PC-3 (cell line): ENCODE measurements at regions not wholly inside any gene's neighbourhood (a gene's known extent, or its start where the extent isn't known, plus 50 kb on each side); places are given as distances from the start of the nearest gene placed in this dataset.

Experiments
- ATAC-seq: fragments of 200-7000 bp; cut with Tn5 transposase; 2 replicates; pipeline ENCODE4 v1.9.1; 2020; ENCODE audit warnings: mild to moderate bottlenecking, moderate library complexity
- BruUV-seq: library from RNA; stranded (reverse); fragments of 400-500 nt; replicated peaks from 2 replicates; lab custom pipeline; 2021; lab: Mats Ljungman, UMichigan
- CTCF ChIA-PET: fragments of 300-600 bp; sonication (Branson Sonifier 250); formaldehyde crosslinking; loops from one replicate; lab custom pipeline; 2022; ENCODE audit warnings: antibody characterized with exemption; lab: Charles Lee
- POLR2A ChIA-PET: fragments of 300-600 bp; sonication (Branson Sonifier 250); formaldehyde crosslinking; loops from one replicate; lab custom pipeline; 2022; ENCODE audit warnings: antibody characterized with exemption; ENCODE audit not compliant: unreplicated experiment; lab: Charles Lee
- DNase-seq: peaks from one replicate; pipeline ENCODE4 v3.0.0-alpha.2; 2015
- H2AFZ ChIP-seq: fragments of 300-600 bp; sonication (generic); 2 replicates; pipeline ENCODE4 v1.6.0; 2016; ENCODE audit warnings: antibody characterized with exemption, low read length
- H3F3A ChIP-seq: fragments of 300-600 bp; sonication (generic); one replicate; pipeline ENCODE4 v1.6.0; 2017; ENCODE audit warnings: antibody characterized with exemption, low read length, control low read depth, mild to moderate bottlenecking; ENCODE audit not compliant: unreplicated experiment
- H3K27ac ChIP-seq: fragments of 300-600 bp; sonication (generic); 2 replicates; pipeline ENCODE4 v1.5.1; 2016; ENCODE audit warnings: mild to moderate bottlenecking, low read length
- H3K27me3 ChIP-seq: fragments of 300-600 bp; sonication (generic); 2 replicates; pipeline ENCODE4 v1.6.1; 2016; ENCODE audit warnings: low read length, mixed read lengths
- H3K36me3 ChIP-seq: fragments of 300-600 bp; sonication (generic); 2 replicates; pipeline ENCODE4 v1.6.1; 2016; ENCODE audit warnings: low read depth, mixed run types, low read length, mixed read lengths
- H3K4me1 ChIP-seq: fragments of 300-600 bp; sonication (generic); 2 replicates; pipeline ENCODE4 v1.5.1; 2016; ENCODE audit warnings: low read length; ENCODE audit not compliant: insufficient read depth
- H3K4me2 ChIP-seq: fragments of 300-600 bp; sonication (generic); 2 replicates; pipeline ENCODE4 v1.6.0; 2016; ENCODE audit warnings: low read length
- H3K4me3 ChIP-seq: fragments of 300-600 bp; sonication (generic); 2 replicates; pipeline ENCODE4 v1.5.1; 2016; ENCODE audit warnings: mild to moderate bottlenecking, low read length, mixed read lengths
- H3K79me2 ChIP-seq: fragments of 300-600 bp; sonication (generic); 2 replicates; pipeline ENCODE4 v1.6.1; 2017; ENCODE audit warnings: low read length, mixed read lengths
- H3K9ac ChIP-seq: fragments of 300-600 bp; sonication (generic); 2 replicates; pipeline ENCODE4 v1.6.0; 2016; ENCODE audit warnings: mild to moderate bottlenecking, low read length
- H3K9me2 ChIP-seq: fragments of 300-600 bp; sonication (generic); replicated peaks from 2 replicates; pipeline ENCODE4 v1.6.1; 2016; ENCODE audit warnings: mixed run types, low read length, mixed read lengths
- H3K9me3 ChIP-seq: fragments of 300-600 bp; sonication (generic); 2 replicates; pipeline ENCODE4 v1.6.1; 2016; ENCODE audit warnings: low read length, mixed read lengths
- H4K20me1 ChIP-seq: fragments of 300-600 bp; sonication (generic); 2 replicates; pipeline ENCODE4 v1.6.1; 2016; ENCODE audit warnings: low read length, mixed read lengths
- CTCF ChIP-seq: fragments of 300-600 bp; sonication (generic); conservative IDR thresholded peaks from 2 replicates; pipeline ENCODE4 v1.5.1; 2017; ENCODE audit warnings: antibody characterized with exemption, low read depth, mild to moderate bottlenecking, low read length
- EZH2 ChIP-seq: fragments of 300-600 bp; sonication (generic); IDR thresholded peaks from one replicate; pipeline ENCODE4 v1.6.1; 2017; ENCODE audit warnings: antibody characterized with exemption, mild to moderate bottlenecking, low read length; ENCODE audit not compliant: unreplicated experiment
- EZH2phosphoT487 ChIP-seq: fragments of 300-600 bp; sonication (generic); IDR thresholded peaks from 2 replicates; pipeline ENCODE4 v1.6.1; 2018; ENCODE audit warnings: mild to moderate bottlenecking, antibody characterized with exemption, low read length, borderline replicate concordance
- intact Hi-C: fragments of 100-400 bp; cut with micrococcal nuclease; formaldehyde crosslinking; loops from 2 replicates; pipeline ENCODE4 v1.9.0; 2023

- TF ChIP-seq CTCF (no peak), EZH2 (no peak), EZH2phosphoT487 (no peak)
- Histone ChIP-seq H3K9ac (no peak overlapping the region), H3F3A (no peaks in the 10 kb centered on the region), H3K36me3 (no peaks in the 10 kb centered on the region), H3K79me2 (no peaks in the 10 kb centered on the region), H4K20me1 (no peaks in the 10 kb centered on the region), H3K9me3 (no peaks in the 10 kb centered on the region), H3K27ac (no peak overlapping the region), H3K27me3 (no peaks in the 10 kb centered on the region), H3K4me3 (no peak overlapping the region), H3K4me1 (no peaks in the 10 kb centered on the region), H3K4me2 (no peak overlapping the region), H2AFZ (no peak overlapping the region), H3K9me2 (no peaks in the 10 kb centered on the region)
- intact Hi-C loops, result no loop called here
- no peak for DNase-seq
- ATAC-seq, result no peak
- BruUV-seq, result no TSS peak
- CTCF ChIA-PET, result no interaction called here
- POLR2A ChIA-PET, result no interaction called here
Measured at GRCh38 chr3:59698091-59698490, 648.3 kb upstream of the CFAP20DC start.

GRCh38 chr3:59696783-59697182 lies 647.0 kb upstream of the CFAP20DC start:
- H2AFZ ChIP-seq, result no peak overlapping the region
- H3F3A ChIP-seq, result no peaks in the 10 kb centered on the region
- no peaks in the 10 kb centered on the region for H3K4me1 ChIP-seq
- no peaks in the 10 kb centered on the region for H3K9me3 ChIP-seq
- DNase-seq, result no peak
- no TSS peak for BruUV-seq
- H3K27ac ChIP-seq, result no peak overlapping the region
- intact Hi-C loops, result no loop called here
- CTCF ChIA-PET, result no interaction called here
- no peak overlapping the region for H3K4me2 ChIP-seq
- TF ChIP-seq EZH2 (no peak), EZH2phosphoT487 (no peak), CTCF (no peak)
- no peaks in the 10 kb centered on the region for H3K79me2 ChIP-seq
- H3K9ac ChIP-seq, result no peak overlapping the region
- H3K4me3 ChIP-seq, result no peak overlapping the region
- no peaks in the 10 kb centered on the region for H3K27me3 ChIP-seq
- POLR2A ChIA-PET, result no interaction called here
- H4K20me1 ChIP-seq, result no peaks in the 10 kb centered on the region
- ATAC-seq, result no peak
- no peaks in the 10 kb centered on the region for H3K36me3 ChIP-seq
- no peaks in the 10 kb centered on the region for H3K9me2 ChIP-seq

GRCh38 chr3:59695860-59696259 lies 646.0 kb upstream of the CFAP20DC start:
- Histone ChIP-seq H3K9me2 (no peaks in the 10 kb centered on the region), H3K27me3 (no peaks in the 10 kb centered on the region), H3F3A (no peaks in the 10 kb centered on the region), H3K4me2 (no peak overlapping the region), H3K36me3 (no peaks in the 10 kb centered on the region), H3K4me3 (no peak overlapping the region), H2AFZ (no peak overlapping the region), H3K9ac (no peak overlapping the region), H3K79me2 (no peaks in the 10 kb centered on the region), H4K20me1 (no peaks in the 10 kb centered on the region), H3K4me1 (no peaks in the 10 kb centered on the region), H3K27ac (no peak overlapping the region), H3K9me3 (no peaks in the 10 kb centered on the region)
- intact Hi-C loops, result no loop called here
- POLR2A ChIA-PET, result no interaction called here
- CTCF ChIA-PET, result no interaction called here
- ATAC-seq, result no peak
- TF ChIP-seq CTCF, result no peak
- TF ChIP-seq EZH2phosphoT487, result no peak
- TF ChIP-seq EZH2, result no peak
- no peak for DNase-seq
- BruUV-seq, result no TSS peak
